ENCODE measurements at regions not wholly inside any gene's neighbourhood (a gene's known extent, or its start where the extent isn't known, plus 50 kb on each side); places are given as distances from the start of the nearest gene placed in this dataset.

- DNase-seq (ENCODE audit: low spot score) = no peak
- no peak for TF ChIP-seq CTCF (IDR thresholded peaks at IDR 0.05; ENCODE audit: extremely low read depth, missing control alignments)
Measured at GRCh38 chr21:16076465-16076864, 346.7 kb downstream of the USP25 start.

GRCh38 chr21:16078382-16078781, 348.6 kb downstream of the USP25 start:
- no peak for TF ChIP-seq CTCF (IDR thresholded peaks at IDR 0.05; ENCODE audit: extremely low read depth, missing control alignments)
- no peak for DNase-seq (ENCODE audit: low spot score)

GRCh38 chr21:16079830-16080229, 350.0 kb downstream of the USP25 start:
- TF ChIP-seq CTCF (IDR thresholded peaks at IDR 0.05; ENCODE audit: extremely low read depth, missing control alignments) = no peak
- no peak for DNase-seq (ENCODE audit: low spot score)

- no peak for TF ChIP-seq CTCF (IDR thresholded peaks at IDR 0.05; ENCODE audit: extremely low read depth, missing control alignments)
Measured at GRCh38 chr21:16081304-16081703, 351.5 kb downstream of the USP25 start.

GRCh38 chr21:16082038-16082816, 352.4 kb downstream of the USP25 start:
- no peak for TF ChIP-seq CTCF (IDR thresholded peaks at IDR 0.05; ENCODE audit: extremely low read depth, missing control alignments)
- DNase-seq (ENCODE audit: low spot score) = no peak

More at GRCh38 chr21:16081304-16081703, 351.5 kb downstream of the USP25 start:
- DNase-seq (ENCODE audit: low spot score) = no peak

GRCh38 chr21:16084776-16085364, 355.1 kb downstream of the USP25 start:
- no peak for DNase-seq (ENCODE audit: low spot score)
- no peak for TF ChIP-seq CTCF (IDR thresholded peaks at IDR 0.05; ENCODE audit: extremely low read depth, missing control alignments)

GRCh38 chr21:16085421-16085820, 355.6 kb downstream of the USP25 start:
- no peak for DNase-seq (ENCODE audit: low spot score)
- TF ChIP-seq CTCF (IDR thresholded peaks at IDR 0.05; ENCODE audit: extremely low read depth, missing control alignments) = no peak

Data from GM20000 (cell line).